GM23338 (cell line): ENCODE measurements at regions not wholly inside any gene's neighbourhood (a gene's known extent, or its start where the extent isn't known, plus 50 kb on each side); places are given as distances from the start of the nearest gene placed in this dataset.

Source experiments
- ATAC-seq: fragments of 200-7000 bp; cut with Tn5 transposase; 3 replicates; pipeline ENCODE4 v1.9.1; 2020
- DNase-seq: peaks from one replicate; pipeline ENCODE4 v3.0.0-alpha.2; 2015; ENCODE audit warnings: low spot score
- H2AFZ ChIP-seq: fragments of 200-600 bp; sonication (generic); 2 replicates; pipeline ENCODE4 v1.8.0; 2016; ENCODE audit warnings: antibody characterized with exemption, mild to moderate bottlenecking, moderate library complexity
- H3F3A ChIP-seq: fragments of 200-600 bp; sonication (generic); replicated peaks from 2 replicates; pipeline ENCODE4 v1.8.0; 2017; ENCODE audit warnings: antibody characterized with exemption, mixed run types, low read depth
- H3K27ac ChIP-seq: fragments of 200-600 bp; sonication (generic); 2 replicates; pipeline ENCODE4 v1.6.1; 2016; ENCODE audit warnings: low read depth
- H3K27me3 ChIP-seq: fragments of 200-600 bp; sonication (generic); 2 replicates; pipeline ENCODE4 v1.8.0; 2016; ENCODE audit warnings: mild to moderate bottlenecking, mixed run types, moderate library complexity; ENCODE audit not compliant: insufficient read depth
- H3K36me3 ChIP-seq: fragments of 200-600 bp; sonication (generic); 2 replicates; pipeline ENCODE4 v1.8.0; 2016; ENCODE audit warnings: mild to moderate bottlenecking; ENCODE audit not compliant: insufficient read depth
- H3K4me1 ChIP-seq: fragments of 200-600 bp; sonication (generic); 2 replicates; pipeline ENCODE4 v1.8.0; 2016; ENCODE audit warnings: mild to moderate bottlenecking, moderate library complexity; ENCODE audit not compliant: insufficient read depth
- H3K4me2 ChIP-seq: fragments of 200-600 bp; sonication (generic); 2 replicates; pipeline ENCODE4 v1.7.1; 2017; ENCODE audit warnings: mixed run types
- H3K4me3 ChIP-seq: fragments of 200-600 bp; sonication (generic); 2 replicates; pipeline ENCODE4 v1.6.1; 2016; ENCODE audit warnings: mixed run types
- H3K79me2 ChIP-seq: fragments of 200-600 bp; sonication (generic); replicated peaks from 2 replicates; pipeline ENCODE4 v1.8.0; 2017; ENCODE audit warnings: mild to moderate bottlenecking; ENCODE audit not compliant: insufficient read depth
- H3K9me2 ChIP-seq: fragments of 200-600 bp; sonication (generic); 2 replicates; pipeline ENCODE4 v1.8.0; 2017; ENCODE audit not compliant: insufficient read depth
- H4K20me1 ChIP-seq: fragments of 200-600 bp; sonication (generic); replicated peaks from 2 replicates; pipeline ENCODE4 v1.8.0; 2017; ENCODE audit warnings: mild to moderate bottlenecking; ENCODE audit not compliant: insufficient read depth
- H3K27ac Mint-ChIP-seq: 2 replicates; pipeline ENCODE4 v1.8.0; 2020; ENCODE audit warnings: inconsistent platforms, mild to moderate bottlenecking, moderate library complexity, mixed read lengths
- H3K27me3 Mint-ChIP-seq: 3 replicates; pipeline ENCODE4 v1.8.0; 2022; ENCODE audit warnings: low read depth, mild to moderate bottlenecking, moderate library complexity, mixed read lengths, inconsistent platforms; ENCODE audit not compliant: insufficient read depth, poor library complexity
- H3K36me3 Mint-ChIP-seq: 3 replicates; pipeline ENCODE4 v1.8.0; 2021; ENCODE audit warnings: low read depth, mild to moderate bottlenecking, inconsistent platforms, moderate library complexity, mixed read lengths
- H3K4me1 Mint-ChIP-seq: 3 replicates; pipeline ENCODE4 v1.8.0; 2020; ENCODE audit warnings: mild to moderate bottlenecking, inconsistent platforms, mixed read lengths
- H3K4me3 Mint-ChIP-seq: 3 replicates; pipeline ENCODE4 v1.8.0; 2021; ENCODE audit warnings: moderate library complexity, mild to moderate bottlenecking, inconsistent platforms, mixed read lengths
- H3K9me3 Mint-ChIP-seq: 3 replicates; pipeline ENCODE4 v1.8.0; 2020; ENCODE audit warnings: moderate library complexity, mild to moderate bottlenecking, inconsistent platforms, mixed read lengths
- CREB1 ChIP-seq: fragments of 250-450 bp; sonication (Bioruptor Pico); IDR thresholded peaks from 2 replicates; pipeline ENCODE4 v1.5.0; 2020; ENCODE audit warnings: low read depth, mild to moderate bottlenecking, moderate library complexity
- EZH2 ChIP-seq: fragments of 200-600 bp; sonication (generic); IDR thresholded peaks from one replicate; pipeline ENCODE4 v1.8.0; 2017; ENCODE audit warnings: antibody characterized with exemption, mild to moderate bottlenecking, low read depth; ENCODE audit not compliant: unreplicated experiment
- EZH2phosphoT487 ChIP-seq: fragments of 200-600 bp; sonication (generic); IDR thresholded peaks from one replicate; pipeline ENCODE4 v1.8.1; 2018; ENCODE audit warnings: antibody characterized with exemption; ENCODE audit not compliant: unreplicated experiment
- JUNB ChIP-seq: IDR thresholded peaks from one replicate; pipeline ENCODE4 v1.6.1; 2016; ENCODE audit warnings: antibody characterized with exemption; ENCODE audit not compliant: unreplicated experiment
- NANOG ChIP-seq: IDR thresholded peaks from 2 replicates; pipeline ENCODE4 v1.6.1; 2016; ENCODE audit warnings: antibody characterized with exemption, borderline replicate concordance
- POLR2AphosphoS5 ChIP-seq: IDR thresholded peaks from 2 replicates; pipeline ENCODE4 v1.6.1; 2016; ENCODE audit warnings: antibody characterized with exemption, low read depth
- STAT1 ChIP-seq: IDR thresholded peaks from one replicate; pipeline ENCODE4 v1.6.1; 2016; ENCODE audit warnings: antibody characterized with exemption; ENCODE audit not compliant: unreplicated experiment
- ZNF114 ChIP-seq: fragments of 250-450 bp; sonication (Bioruptor Pico); IDR thresholded peaks from 2 replicates; pipeline ENCODE4 v1.5.0; 2020; ENCODE audit warnings: mild to moderate bottlenecking, moderate library complexity
- ZNF331 ChIP-seq: fragments of 250-450 bp; sonication (Bioruptor Pico); IDR thresholded peaks from 2 replicates; pipeline ENCODE4 v1.5.0; 2020; ENCODE audit warnings: low read depth, mild to moderate bottlenecking, moderate library complexity
- TF ChIP-seq, protein P1 (sequence below): IDR thresholded peaks from one replicate; pipeline ENCODE4 v1.6.1; 2018; ENCODE audit warnings: antibody characterized with exemption; ENCODE audit not compliant: unreplicated experiment
- TF ChIP-seq, protein P2 (sequence below): fragments of 250-450 bp; sonication (Bioruptor Pico); IDR thresholded peaks from 2 replicates; pipeline ENCODE4 v1.5.0; 2020; ENCODE audit warnings: mild to moderate bottlenecking, moderate library complexity
- TF ChIP-seq, protein P3 (sequence below), 2 experiments: fragments of 200-600 bp in 1 of 2; sonication (generic) in 1 of 2; conservative IDR thresholded peaks; 2 replicates each; pipeline versions ENCODE4 v1.5.1 to v1.6.1; 2016 to 2017; ENCODE audit warnings: antibody characterized with exemption in 2 of 2, low read depth in 2 of 2, mild to moderate bottlenecking in 2 of 2, moderate library complexity in 1 of 2
- TF ChIP-seq, protein P4 (sequence below): IDR thresholded peaks from 2 replicates; pipeline ENCODE4 v1.6.1; 2016; ENCODE audit warnings: antibody characterized with exemption

DNA sequence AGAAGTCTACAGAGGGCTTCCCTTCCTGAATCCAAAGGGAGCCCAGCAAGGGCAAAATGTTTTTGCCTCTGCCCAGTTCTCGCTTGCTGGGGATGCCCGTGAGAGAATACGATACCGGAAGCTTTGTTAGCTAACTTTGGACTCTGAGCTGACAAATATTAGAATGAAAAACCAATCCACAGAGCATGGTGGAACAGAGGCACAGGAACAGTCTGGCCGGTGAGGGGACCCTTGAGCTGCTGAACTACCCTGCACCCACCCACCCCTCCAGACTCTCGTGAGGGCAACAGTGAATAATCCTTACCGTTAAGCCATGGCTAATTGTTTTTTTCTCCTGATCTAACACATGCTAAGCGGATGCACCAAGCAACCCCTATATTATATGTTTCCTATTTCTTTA, 76.3 kb upstream of the AKT3 start:
- no peak overlapping the region for H3K27ac Mint-ChIP-seq
- DNase-seq = no peak
- H3K27ac ChIP-seq = no peak overlapping the region
- no peak overlapping the region for H3K4me3 ChIP-seq
- H3K4me3 Mint-ChIP-seq = no peak overlapping the region
- no peaks in the 10 kb centered on the region for H3K9me3 Mint-ChIP-seq
- H4K20me1 ChIP-seq = no peaks in the 10 kb centered on the region
- H3K27me3 Mint-ChIP-seq = peaks cover 10% of the 10 kb centered on the region
- peaks cover 3% of the 10 kb centered on the region; the same call in 1 of the 2 replicates for H3F3A ChIP-seq
- no peak overlapping the region for H3K4me2 ChIP-seq
- no peaks in the 10 kb centered on the region for H3K36me3 ChIP-seq
- peaks cover 27% of the 10 kb centered on the region for H3K4me1 Mint-ChIP-seq
- no peaks in the 10 kb centered on the region for H3K27me3 ChIP-seq
- TF ChIP-seq JUNB (no peak), STAT1 (no peak), ZNF331 (CRISPR knock-in tag) (no peak), POLR2AphosphoS5 (no peak), CREB1 (CRISPR knock-in tag) (no peak), EZH2 (no peak), EZH2phosphoT487 (no peak), ZNF114 (CRISPR knock-in tag) (no peak), NANOG (no peak)
- TF ChIP-seq, protein P1, sequence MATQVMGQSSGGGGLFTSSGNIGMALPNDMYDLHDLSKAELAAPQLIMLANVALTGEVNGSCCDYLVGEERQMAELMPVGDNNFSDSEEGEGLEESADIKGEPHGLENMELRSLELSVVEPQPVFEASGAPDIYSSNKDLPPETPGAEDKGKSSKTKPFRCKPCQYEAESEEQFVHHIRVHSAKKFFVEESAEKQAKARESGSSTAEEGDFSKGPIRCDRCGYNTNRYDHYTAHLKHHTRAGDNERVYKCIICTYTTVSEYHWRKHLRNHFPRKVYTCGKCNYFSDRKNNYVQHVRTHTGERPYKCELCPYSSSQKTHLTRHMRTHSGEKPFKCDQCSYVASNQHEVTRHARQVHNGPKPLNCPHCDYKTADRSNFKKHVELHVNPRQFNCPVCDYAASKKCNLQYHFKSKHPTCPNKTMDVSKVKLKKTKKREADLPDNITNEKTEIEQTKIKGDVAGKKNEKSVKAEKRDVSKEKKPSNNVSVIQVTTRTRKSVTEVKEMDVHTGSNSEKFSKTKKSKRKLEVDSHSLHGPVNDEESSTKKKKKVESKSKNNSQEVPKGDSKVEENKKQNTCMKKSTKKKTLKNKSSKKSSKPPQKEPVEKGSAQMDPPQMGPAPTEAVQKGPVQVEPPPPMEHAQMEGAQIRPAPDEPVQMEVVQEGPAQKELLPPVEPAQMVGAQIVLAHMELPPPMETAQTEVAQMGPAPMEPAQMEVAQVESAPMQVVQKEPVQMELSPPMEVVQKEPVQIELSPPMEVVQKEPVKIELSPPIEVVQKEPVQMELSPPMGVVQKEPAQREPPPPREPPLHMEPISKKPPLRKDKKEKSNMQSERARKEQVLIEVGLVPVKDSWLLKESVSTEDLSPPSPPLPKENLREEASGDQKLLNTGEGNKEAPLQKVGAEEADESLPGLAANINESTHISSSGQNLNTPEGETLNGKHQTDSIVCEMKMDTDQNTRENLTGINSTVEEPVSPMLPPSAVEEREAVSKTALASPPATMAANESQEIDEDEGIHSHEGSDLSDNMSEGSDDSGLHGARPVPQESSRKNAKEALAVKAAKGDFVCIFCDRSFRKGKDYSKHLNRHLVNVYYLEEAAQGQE = no peak
- TF ChIP-seq, protein P2, sequence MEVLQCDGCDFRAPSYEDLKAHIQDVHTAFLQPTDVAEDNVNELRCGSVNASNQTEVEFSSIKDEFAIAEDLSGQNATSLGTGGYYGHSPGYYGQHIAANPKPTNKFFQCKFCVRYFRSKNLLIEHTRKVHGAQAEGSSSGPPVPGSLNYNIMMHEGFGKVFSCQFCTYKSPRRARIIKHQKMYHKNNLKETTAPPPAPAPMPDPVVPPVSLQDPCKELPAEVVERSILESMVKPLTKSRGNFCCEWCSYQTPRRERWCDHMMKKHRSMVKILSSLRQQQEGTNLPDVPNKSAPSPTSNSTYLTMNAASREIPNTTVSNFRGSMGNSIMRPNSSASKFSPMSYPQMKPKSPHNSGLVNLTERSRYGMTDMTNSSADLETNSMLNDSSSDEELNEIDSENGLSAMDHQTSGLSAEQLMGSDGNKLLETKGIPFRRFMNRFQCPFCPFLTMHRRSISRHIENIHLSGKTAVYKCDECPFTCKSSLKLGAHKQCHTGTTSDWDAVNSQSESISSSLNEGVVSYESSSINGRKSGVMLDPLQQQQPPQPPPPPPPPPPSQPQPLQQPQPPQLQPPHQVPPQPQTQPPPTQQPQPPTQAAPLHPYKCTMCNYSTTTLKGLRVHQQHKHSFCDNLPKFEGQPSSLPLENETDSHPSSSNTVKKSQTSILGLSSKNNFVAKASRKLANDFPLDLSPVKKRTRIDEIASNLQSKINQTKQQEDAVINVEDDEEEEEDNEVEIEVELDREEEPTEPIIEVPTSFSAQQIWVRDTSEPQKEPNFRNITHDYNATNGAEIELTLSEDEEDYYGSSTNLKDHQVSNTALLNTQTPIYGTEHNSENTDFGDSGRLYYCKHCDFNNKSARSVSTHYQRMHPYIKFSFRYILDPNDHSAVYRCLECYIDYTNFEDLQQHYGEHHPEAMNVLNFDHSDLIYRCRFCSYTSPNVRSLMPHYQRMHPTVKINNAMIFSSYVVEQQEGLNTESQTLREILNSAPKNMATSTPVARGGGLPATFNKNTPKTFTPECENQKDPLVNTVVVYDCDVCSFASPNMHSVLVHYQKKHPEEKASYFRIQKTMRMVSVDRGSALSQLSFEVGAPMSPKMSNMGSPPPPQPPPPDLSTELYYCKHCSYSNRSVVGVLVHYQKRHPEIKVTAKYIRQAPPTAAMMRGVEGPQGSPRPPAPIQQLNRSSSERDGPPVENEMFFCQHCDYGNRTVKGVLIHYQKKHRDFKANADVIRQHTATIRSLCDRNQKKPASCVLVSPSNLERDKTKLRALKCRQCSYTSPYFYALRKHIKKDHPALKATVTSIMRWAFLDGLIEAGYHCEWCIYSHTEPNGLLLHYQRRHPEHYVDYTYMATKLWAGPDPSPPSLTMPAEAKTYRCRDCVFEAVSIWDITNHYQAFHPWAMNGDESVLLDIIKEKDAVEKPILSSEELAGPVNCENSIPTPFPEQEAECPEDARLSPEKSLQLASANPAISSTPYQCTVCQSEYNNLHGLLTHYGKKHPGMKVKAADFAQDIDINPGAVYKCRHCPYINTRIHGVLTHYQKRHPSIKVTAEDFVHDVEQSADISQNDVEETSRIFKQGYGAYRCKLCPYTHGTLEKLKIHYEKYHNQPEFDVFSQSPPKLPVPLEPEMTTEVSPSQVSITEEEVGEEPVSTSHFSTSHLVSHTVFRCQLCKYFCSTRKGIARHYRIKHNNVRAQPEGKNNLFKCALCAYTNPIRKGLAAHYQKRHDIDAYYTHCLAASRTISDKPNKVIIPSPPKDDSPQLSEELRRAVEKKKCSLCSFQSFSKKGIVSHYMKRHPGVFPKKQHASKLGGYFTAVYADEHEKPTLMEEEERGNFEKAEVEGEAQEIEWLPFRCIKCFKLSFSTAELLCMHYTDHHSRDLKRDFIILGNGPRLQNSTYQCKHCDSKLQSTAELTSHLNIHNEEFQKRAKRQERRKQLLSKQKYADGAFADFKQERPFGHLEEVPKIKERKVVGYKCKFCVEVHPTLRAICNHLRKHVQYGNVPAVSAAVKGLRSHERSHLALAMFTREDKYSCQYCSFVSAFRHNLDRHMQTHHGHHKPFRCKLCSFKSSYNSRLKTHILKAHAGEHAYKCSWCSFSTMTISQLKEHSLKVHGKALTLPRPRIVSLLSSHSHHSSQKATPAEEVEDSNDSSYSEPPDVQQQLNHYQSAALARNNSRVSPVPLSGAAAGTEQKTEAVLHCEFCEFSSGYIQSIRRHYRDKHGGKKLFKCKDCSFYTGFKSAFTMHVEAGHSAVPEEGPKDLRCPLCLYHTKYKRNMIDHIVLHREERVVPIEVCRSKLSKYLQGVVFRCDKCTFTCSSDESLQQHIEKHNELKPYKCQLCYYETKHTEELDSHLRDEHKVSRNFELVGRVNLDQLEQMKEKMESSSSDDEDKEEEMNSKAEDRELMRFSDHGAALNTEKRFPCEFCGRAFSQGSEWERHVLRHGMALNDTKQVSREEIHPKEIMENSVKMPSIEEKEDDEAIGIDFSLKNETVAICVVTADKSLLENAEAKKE (CRISPR knock-in tag) = no peak
- TF ChIP-seq, protein P3, sequence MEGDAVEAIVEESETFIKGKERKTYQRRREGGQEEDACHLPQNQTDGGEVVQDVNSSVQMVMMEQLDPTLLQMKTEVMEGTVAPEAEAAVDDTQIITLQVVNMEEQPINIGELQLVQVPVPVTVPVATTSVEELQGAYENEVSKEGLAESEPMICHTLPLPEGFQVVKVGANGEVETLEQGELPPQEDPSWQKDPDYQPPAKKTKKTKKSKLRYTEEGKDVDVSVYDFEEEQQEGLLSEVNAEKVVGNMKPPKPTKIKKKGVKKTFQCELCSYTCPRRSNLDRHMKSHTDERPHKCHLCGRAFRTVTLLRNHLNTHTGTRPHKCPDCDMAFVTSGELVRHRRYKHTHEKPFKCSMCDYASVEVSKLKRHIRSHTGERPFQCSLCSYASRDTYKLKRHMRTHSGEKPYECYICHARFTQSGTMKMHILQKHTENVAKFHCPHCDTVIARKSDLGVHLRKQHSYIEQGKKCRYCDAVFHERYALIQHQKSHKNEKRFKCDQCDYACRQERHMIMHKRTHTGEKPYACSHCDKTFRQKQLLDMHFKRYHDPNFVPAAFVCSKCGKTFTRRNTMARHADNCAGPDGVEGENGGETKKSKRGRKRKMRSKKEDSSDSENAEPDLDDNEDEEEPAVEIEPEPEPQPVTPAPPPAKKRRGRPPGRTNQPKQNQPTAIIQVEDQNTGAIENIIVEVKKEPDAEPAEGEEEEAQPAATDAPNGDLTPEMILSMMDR (conservative IDR thresholded peaks at IDR 0.05; ENCODE audit: low read depth in 2 of 2) = no peak
- TF ChIP-seq, protein P4, sequence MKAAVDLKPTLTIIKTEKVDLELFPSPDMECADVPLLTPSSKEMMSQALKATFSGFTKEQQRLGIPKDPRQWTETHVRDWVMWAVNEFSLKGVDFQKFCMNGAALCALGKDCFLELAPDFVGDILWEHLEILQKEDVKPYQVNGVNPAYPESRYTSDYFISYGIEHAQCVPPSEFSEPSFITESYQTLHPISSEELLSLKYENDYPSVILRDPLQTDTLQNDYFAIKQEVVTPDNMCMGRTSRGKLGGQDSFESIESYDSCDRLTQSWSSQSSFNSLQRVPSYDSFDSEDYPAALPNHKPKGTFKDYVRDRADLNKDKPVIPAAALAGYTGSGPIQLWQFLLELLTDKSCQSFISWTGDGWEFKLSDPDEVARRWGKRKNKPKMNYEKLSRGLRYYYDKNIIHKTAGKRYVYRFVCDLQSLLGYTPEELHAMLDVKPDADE = no peak
- peaks cover 16% of the 10 kb centered on the region for H3K4me1 ChIP-seq
- H3K9me2 ChIP-seq = no peaks in the 10 kb centered on the region
- H3K36me3 Mint-ChIP-seq = no peaks in the 10 kb centered on the region
- H2AFZ ChIP-seq = no peak overlapping the region
- no peaks in the 10 kb centered on the region for H3K79me2 ChIP-seq
- no peak for ATAC-seq
